ENCODE measurements at regions not wholly inside any gene's neighbourhood (a gene's known extent, or its start where the extent isn't known, plus 50 kb on each side); places are given as distances from the start of the nearest gene placed in this dataset.

DNA sequence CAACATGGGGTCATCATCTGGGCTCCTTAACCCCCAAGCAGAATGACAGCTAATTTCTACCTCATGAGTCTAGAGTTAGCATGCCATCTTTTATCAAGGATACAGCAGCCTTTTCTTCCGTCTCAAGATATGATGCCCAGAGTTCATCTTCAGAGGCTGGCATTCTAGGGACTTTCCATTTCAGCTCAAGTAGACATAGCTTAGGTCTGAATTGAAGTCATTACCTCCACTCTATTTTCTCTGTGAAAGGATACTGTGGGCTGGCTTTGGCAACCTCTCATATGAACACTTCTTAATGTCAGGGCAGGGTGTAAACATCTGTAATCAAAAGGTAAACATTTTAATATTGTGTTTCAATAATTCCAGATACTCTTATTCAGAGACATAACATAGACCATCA, 535.7 kb downstream of the MAT2B start:
- H3K4me3 ChIP-seq (ENCODE audit: low read length): no peak overlapping the region
- H3K4me2 ChIP-seq (ENCODE audit: low read length): no peak overlapping the region
- H3K36me3 ChIP-seq (ENCODE audit: insufficient read depth, low read length): no peaks in the 10 kb centered on the region
- H3K27me3 ChIP-seq (ENCODE audit: control insufficient read depth, insufficient read depth, low read length): no peaks in the 10 kb centered on the region
- no peak overlapping the region for H3K9ac ChIP-seq (ENCODE audit: low read depth, low read length)
- no peaks in the 10 kb centered on the region for H3K9me3 ChIP-seq (replicated peaks; ENCODE audit: low read length)
- H3K4me1 ChIP-seq (ENCODE audit: control insufficient read depth, insufficient read depth, low read length): no peaks in the 10 kb centered on the region

DNA sequence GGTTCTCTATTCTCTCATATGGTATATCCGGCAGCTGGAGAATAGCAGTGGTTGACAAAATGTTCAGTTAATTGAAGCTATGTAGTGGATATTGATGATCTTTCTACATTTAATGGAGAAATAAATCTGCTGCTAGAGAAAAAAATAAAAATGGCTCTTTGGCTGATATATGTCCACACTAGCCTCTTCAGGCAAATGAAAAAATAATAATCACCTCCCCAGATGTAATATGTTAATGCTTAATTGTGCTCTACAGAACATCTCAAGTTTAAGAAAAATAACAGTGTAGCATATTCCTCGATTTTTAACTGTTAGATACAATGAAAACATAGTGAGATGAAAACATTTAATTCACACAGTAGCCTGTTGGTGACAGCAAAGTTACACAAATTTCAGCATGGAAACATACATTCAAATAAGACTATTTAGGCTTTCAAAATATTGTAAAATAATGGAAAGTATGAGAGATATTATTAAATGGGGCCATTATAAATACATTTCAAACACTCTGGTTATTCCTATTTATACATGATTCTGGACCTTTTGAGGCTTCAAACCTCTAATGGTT, 543.0 kb downstream of the MAT2B start:
- H3K4me2 ChIP-seq (ENCODE audit: low read length): no peak overlapping the region
- H3K4me3 ChIP-seq (ENCODE audit: low read length): no peak overlapping the region
- no peaks in the 10 kb centered on the region for H3K4me1 ChIP-seq (ENCODE audit: control insufficient read depth, insufficient read depth, low read length)
- no peaks in the 10 kb centered on the region for H3K36me3 ChIP-seq (ENCODE audit: insufficient read depth, low read length)
- H3K9me3 ChIP-seq (replicated peaks; ENCODE audit: low read length): no peaks in the 10 kb centered on the region
- H3K27me3 ChIP-seq (ENCODE audit: control insufficient read depth, insufficient read depth, low read length): no peaks in the 10 kb centered on the region
- no peak overlapping the region for H3K9ac ChIP-seq (ENCODE audit: low read depth, low read length)

DNA sequence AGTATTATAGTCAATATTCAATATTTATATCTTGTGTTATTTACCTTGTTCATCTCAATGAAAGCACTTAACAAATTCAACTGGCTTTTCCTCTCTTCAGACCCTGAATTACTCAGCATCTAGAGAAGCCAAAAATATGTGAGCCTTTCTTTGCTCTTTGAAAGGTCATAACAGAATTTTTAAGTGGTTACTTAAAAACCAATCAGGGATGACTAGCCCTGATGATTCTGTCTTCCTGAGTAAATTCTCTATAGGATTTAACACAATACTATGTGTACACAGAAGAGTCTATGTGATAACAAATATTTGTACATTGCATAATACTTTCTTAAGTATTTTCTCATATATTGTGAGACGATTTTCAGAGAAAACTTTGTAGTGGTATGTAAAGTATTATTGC, 546.3 kb downstream of the MAT2B start:
- no peaks in the 10 kb centered on the region for H3K27me3 ChIP-seq (ENCODE audit: control insufficient read depth, insufficient read depth, low read length)
- H3K4me3 ChIP-seq (ENCODE audit: low read length): no peak overlapping the region
- no peaks in the 10 kb centered on the region for H3K9me3 ChIP-seq (replicated peaks; ENCODE audit: low read length)
- H3K36me3 ChIP-seq (ENCODE audit: insufficient read depth, low read length): no peaks in the 10 kb centered on the region
- no peak overlapping the region for H3K9ac ChIP-seq (ENCODE audit: low read depth, low read length)
- H3K4me2 ChIP-seq (ENCODE audit: low read length): no peak overlapping the region
- no peaks in the 10 kb centered on the region for H3K4me1 ChIP-seq (ENCODE audit: control insufficient read depth, insufficient read depth, low read length)

DNA sequence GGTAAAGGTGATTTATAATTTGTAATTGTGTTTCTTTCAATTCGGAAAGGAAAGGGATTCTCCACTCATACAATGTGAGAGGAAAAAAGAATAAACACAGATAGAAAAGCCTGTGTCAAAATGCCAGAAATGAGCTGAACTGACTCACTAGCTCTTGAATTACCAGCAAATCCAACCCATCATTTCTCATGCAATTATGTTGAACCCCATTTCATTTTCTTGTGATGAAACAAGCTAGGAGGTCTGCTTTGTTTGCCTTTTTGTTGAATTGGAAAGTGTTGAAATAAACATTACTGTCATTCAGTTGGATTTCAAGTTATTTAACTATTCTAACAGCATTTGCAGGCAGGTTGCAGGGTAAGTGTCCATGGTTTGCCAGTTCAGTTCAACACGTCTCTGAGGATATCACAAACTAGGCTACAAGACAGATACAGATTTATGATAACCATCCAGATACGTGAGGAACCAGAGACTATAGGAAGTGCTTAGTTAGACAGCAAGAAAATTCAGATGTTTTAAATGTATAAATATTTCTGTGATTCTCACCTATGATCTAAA, 547.2 kb downstream of the MAT2B start:
- H3K9me3 ChIP-seq (replicated peaks; ENCODE audit: low read length): no peaks in the 10 kb centered on the region
- no peak overlapping the region for H3K4me2 ChIP-seq (ENCODE audit: low read length)
- no peak overlapping the region for H3K9ac ChIP-seq (ENCODE audit: low read depth, low read length)
- H3K27me3 ChIP-seq (ENCODE audit: control insufficient read depth, insufficient read depth, low read length): no peaks in the 10 kb centered on the region
- H3K4me1 ChIP-seq (ENCODE audit: control insufficient read depth, insufficient read depth, low read length): no peaks in the 10 kb centered on the region
- H3K36me3 ChIP-seq (ENCODE audit: insufficient read depth, low read length): no peaks in the 10 kb centered on the region
- H3K4me3 ChIP-seq (ENCODE audit: low read length): no peak overlapping the region

DNA sequence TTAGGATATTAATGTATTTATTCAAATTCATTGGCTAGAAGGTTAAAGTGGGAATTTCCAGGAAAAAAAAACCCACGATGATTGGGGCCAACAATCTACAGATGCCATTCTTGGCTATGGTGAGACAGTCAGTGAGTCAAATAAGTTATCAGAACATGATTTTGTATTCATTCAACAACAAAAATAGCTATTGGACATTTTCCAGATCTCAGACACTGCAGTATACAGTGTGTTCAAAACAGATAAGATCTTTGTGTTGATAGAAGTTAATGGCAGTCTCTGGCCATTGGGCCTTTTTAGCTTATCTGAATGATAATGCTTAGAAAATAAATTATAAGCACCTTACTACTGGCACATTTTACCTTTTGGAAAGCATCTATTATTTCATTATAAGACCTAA, 547.7 kb downstream of the MAT2B start:
- H3K4me2 ChIP-seq (ENCODE audit: low read length): no peak overlapping the region
- no peaks in the 10 kb centered on the region for H3K27me3 ChIP-seq (ENCODE audit: control insufficient read depth, insufficient read depth, low read length)
- no peaks in the 10 kb centered on the region for H3K36me3 ChIP-seq (ENCODE audit: insufficient read depth, low read length)

DNA sequence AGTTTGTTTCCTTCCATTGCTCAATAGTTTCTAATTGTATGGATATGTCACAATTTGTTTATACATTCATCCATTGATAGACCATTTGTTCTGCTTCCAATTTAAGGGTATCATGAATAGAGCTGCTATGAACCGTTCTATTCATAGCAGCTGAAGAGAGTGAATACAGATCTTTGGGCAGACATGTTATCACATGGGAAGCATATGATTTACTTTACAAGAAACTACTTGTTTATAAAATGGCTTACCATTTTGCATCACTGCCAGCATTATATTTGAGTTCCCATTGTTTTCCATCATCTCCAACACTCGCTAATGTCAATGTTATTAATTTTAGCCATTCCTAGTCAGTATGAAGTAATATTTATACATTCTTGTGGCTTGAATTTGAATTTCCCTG, 549.0 kb downstream of the MAT2B start:
- H3K4me3 ChIP-seq (ENCODE audit: low read length): no peak overlapping the region
- no peak overlapping the region for H3K4me2 ChIP-seq (ENCODE audit: low read length)
- H3K27me3 ChIP-seq (ENCODE audit: control insufficient read depth, insufficient read depth, low read length): no peaks in the 10 kb centered on the region
- no peaks in the 10 kb centered on the region for H3K36me3 ChIP-seq (ENCODE audit: insufficient read depth, low read length)
- no peaks in the 10 kb centered on the region for H3K9me3 ChIP-seq (replicated peaks; ENCODE audit: low read length)
- no peaks in the 10 kb centered on the region for H3K4me1 ChIP-seq (ENCODE audit: control insufficient read depth, insufficient read depth, low read length)
- no peak overlapping the region for H3K9ac ChIP-seq (ENCODE audit: low read depth, low read length)

More for the DNA sequence above, 547.7 kb downstream of the MAT2B start:
- no peak overlapping the region for H3K9ac ChIP-seq (ENCODE audit: low read depth, low read length)
- H3K4me1 ChIP-seq (ENCODE audit: control insufficient read depth, insufficient read depth, low read length): no peaks in the 10 kb centered on the region
- H3K4me3 ChIP-seq (ENCODE audit: low read length): no peak overlapping the region
- H3K9me3 ChIP-seq (replicated peaks; ENCODE audit: low read length): no peaks in the 10 kb centered on the region

DNA sequence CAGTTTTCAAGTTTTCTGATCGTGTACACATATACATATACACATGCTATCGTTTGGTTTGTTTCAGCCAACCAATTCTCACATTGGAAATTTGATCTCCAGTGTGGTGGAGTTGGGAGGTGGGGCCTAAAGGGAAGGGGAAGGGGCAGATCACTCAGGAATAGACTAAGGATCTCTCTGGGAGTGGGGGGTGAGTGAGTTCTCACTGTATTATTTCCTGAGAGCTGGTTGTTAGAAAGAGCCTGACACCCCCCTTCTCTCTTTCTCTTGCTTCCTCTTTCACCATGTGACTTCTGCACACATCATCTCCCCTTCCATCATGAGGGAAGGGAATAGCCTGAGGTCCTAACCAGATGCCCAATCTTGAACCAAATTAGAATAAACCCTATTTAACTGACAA, 551.7 kb downstream of the MAT2B start:
- Histone ChIP-seq H3K4me2 (ENCODE audit: low read length) (no peak overlapping the region), H3K36me3 (ENCODE audit: insufficient read depth, low read length) (no peaks in the 10 kb centered on the region), H3K27me3 (ENCODE audit: control insufficient read depth, insufficient read depth, low read length) (no peaks in the 10 kb centered on the region), H3K9me3 (replicated peaks; ENCODE audit: low read length) (no peaks in the 10 kb centered on the region), H3K9ac (ENCODE audit: low read depth, low read length) (no peak overlapping the region), H3K4me1 (ENCODE audit: control insufficient read depth, insufficient read depth, low read length) (no peaks in the 10 kb centered on the region), H3K4me3 (ENCODE audit: low read length) (no peak overlapping the region)

DNA sequence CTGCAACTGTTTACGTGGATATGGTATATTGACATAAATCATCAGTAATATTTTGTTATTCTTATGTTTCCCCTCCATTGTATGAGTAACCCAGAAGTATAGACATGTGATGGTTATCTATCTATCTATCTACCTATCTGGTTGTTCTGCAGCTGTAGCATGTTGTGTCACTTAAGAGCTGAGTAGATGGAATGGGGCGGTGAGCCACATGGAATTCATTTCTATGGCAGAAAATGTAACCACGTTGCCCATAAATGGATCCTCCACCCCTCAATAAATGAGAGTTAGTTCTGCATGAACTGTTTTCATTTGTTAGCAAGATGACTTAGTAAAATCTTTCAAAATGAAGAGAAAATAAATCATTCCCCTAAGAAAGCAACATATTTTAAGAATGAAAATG, 553.2 kb downstream of the MAT2B start:
- Histone ChIP-seq H3K4me3 (ENCODE audit: low read length) (no peak overlapping the region), H3K4me1 (ENCODE audit: control insufficient read depth, insufficient read depth, low read length) (no peaks in the 10 kb centered on the region), H3K27me3 (ENCODE audit: control insufficient read depth, insufficient read depth, low read length) (no peaks in the 10 kb centered on the region), H3K36me3 (ENCODE audit: insufficient read depth, low read length) (no peaks in the 10 kb centered on the region), H3K4me2 (ENCODE audit: low read length) (no peak overlapping the region), H3K9me3 (replicated peaks; ENCODE audit: low read length) (no peaks in the 10 kb centered on the region), H3K9ac (ENCODE audit: low read depth, low read length) (no peak overlapping the region)

DNA sequence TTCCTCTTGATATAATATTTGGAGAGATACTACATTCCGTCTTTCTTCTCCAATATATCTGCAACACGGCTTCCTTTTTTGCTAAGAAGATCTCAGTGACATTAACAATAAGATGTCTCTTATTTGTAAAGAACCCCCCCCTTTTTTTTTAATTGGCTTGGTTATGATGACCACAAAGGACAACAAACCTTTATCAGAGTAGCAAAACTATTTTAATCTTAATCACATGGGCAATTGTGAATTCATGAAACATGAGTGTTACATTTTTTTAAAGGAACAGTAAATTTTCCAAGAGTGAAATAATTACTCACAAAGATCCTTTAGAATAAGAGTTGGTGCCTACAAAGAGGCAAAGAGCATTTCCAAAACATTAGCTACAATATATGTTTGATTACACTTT, 554.1 kb downstream of the MAT2B start:
- Histone ChIP-seq H3K36me3 (ENCODE audit: insufficient read depth, low read length) (no peaks in the 10 kb centered on the region), H3K27me3 (ENCODE audit: control insufficient read depth, insufficient read depth, low read length) (no peaks in the 10 kb centered on the region), H3K4me1 (ENCODE audit: control insufficient read depth, insufficient read depth, low read length) (no peaks in the 10 kb centered on the region), H3K4me2 (ENCODE audit: low read length) (no peak overlapping the region), H3K9ac (ENCODE audit: low read depth, low read length) (no peak overlapping the region), H3K9me3 (replicated peaks; ENCODE audit: low read length) (no peaks in the 10 kb centered on the region), H3K4me3 (ENCODE audit: low read length) (no peak overlapping the region)

DNA sequence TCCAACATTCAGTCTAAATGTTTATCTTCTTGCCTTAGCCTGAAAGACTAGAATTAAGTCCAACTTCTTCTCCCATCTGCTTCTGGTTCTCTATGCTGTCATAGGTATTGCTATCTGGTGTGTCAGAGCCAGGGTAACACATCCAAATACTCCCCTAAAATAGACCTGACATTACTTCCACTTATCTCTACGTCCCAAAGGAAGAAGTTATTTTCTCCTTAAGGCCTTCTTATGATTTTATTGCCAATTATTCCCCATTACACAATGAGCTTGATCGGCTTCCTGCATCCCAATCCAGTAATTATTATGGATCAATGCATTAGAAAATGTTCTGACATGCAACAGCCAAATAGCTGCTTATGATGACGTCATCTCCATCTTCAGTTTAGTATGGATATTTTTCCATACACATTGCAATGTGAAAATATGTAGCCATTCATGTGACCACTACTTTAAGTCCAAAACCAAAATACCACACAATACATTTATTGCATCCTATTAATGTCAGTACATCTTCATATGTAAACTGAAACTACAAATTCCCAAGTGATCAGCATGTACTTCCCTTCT, 555.5 kb downstream of the MAT2B start:
- no peaks in the 10 kb centered on the region for H3K4me1 ChIP-seq (ENCODE audit: control insufficient read depth, insufficient read depth, low read length)
- no peaks in the 10 kb centered on the region for H3K36me3 ChIP-seq (ENCODE audit: insufficient read depth, low read length)
- no peaks in the 10 kb centered on the region for H3K27me3 ChIP-seq (ENCODE audit: control insufficient read depth, insufficient read depth, low read length)
- H3K9ac ChIP-seq (ENCODE audit: low read depth, low read length): no peak overlapping the region
- no peaks in the 10 kb centered on the region for H3K9me3 ChIP-seq (replicated peaks; ENCODE audit: low read length)
- H3K4me2 ChIP-seq (ENCODE audit: low read length): no peak overlapping the region
- H3K4me3 ChIP-seq (ENCODE audit: low read length): no peak overlapping the region

DNA sequence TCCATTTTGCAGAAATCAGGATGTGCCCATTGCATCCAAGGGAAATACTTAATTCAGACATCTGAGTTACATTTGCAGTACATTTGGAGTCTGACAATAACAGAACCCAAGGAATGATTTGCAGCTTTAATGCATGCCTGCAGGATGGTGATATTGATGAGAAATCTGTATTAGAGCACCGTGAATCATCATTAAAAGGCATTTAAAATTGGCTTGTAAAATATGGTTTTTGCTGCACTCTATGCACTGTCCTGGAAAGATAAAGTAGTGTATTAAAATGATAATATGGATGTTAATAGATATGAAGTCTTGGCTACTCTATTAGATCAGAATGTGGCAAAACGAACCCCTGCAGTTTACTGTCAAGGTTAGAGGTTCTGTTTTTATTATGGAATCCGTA, 556.9 kb downstream of the MAT2B start:
- Histone ChIP-seq H3K4me1 (ENCODE audit: control insufficient read depth, insufficient read depth, low read length) (no peaks in the 10 kb centered on the region), H3K4me3 (ENCODE audit: low read length) (no peak overlapping the region), H3K36me3 (ENCODE audit: insufficient read depth, low read length) (no peaks in the 10 kb centered on the region), H3K9me3 (replicated peaks; ENCODE audit: low read length) (no peaks in the 10 kb centered on the region), H3K4me2 (ENCODE audit: low read length) (no peak overlapping the region), H3K9ac (ENCODE audit: low read depth, low read length) (no peak overlapping the region), H3K27me3 (ENCODE audit: control insufficient read depth, insufficient read depth, low read length) (no peaks in the 10 kb centered on the region)

DNA sequence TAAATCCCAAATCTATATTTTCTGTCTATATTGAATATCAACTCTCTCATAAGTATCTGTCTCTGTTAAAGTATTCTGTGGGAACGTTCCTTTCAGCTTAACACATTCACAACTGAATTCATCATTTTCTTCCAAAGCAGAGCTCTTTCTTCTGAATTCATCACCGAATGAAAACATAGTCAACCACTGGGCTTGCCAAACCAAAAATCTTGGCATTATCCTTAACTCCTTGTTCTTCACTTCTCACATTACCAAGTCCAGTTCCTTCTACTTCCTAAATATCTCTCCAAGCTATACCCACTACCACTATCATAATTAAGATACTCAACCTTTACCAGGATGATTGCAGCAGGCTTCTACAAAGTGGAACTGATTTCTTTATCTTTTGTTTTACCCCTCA, 559.8 kb downstream of the MAT2B start:
- Histone ChIP-seq H3K9me3 (replicated peaks; ENCODE audit: low read length) (no peaks in the 10 kb centered on the region), H3K4me3 (ENCODE audit: low read length) (no peak overlapping the region), H3K9ac (ENCODE audit: low read depth, low read length) (no peak overlapping the region), H3K4me1 (ENCODE audit: control insufficient read depth, insufficient read depth, low read length) (no peaks in the 10 kb centered on the region), H3K27me3 (ENCODE audit: control insufficient read depth, insufficient read depth, low read length) (no peaks in the 10 kb centered on the region), H3K4me2 (ENCODE audit: low read length) (no peak overlapping the region), H3K36me3 (ENCODE audit: insufficient read depth, low read length) (no peaks in the 10 kb centered on the region)
